ENCODE measurements at regions not wholly inside any gene's neighbourhood (a gene's known extent, or its start where the extent isn't known, plus 50 kb on each side); places are given as distances from the start of the nearest gene placed in this dataset.

- no peak overlapping the region for H3K27ac ChIP-seq
- ATAC-seq (no peak), DNase-seq (no peak), FAIRE-seq (no peak)
- no peak overlapping the region for H3K4me3 ChIP-seq
- H3K27me3 ChIP-seq, result no peaks in the 10 kb centered on the region
- peaks cover 0 to 12% (median 10%) of the 10 kb centered on the region in 3 donors for H3K4me1 ChIP-seq
- WGBS, 2 donors, result 83 to 90% methylated on average over 5 of the region's 5 CpGs
- H3K9me3 ChIP-seq, result no peaks in the 10 kb centered on the region
- intact Hi-C loops (cut with DNase I), result no loop called here
- no peak for TF ChIP-seq CTCF (IDR thresholded peaks at IDR 0.05)
- H3K36me3 ChIP-seq, result no peaks in the 10 kb centered on the region
Measured at GRCh38 chr7:36792421-36792820, 68.1 kb upstream of the AOAH start.

GRCh38 chr7:36790311-36790787 is 66.1 kb upstream of the AOAH start:
- Histone ChIP-seq H3K27ac (no peak overlapping the region), H3K4me1 (peaks cover 0 to 4% (median 2%) of the 10 kb centered on the region in 3 donors), H3K36me3 (no peaks in the 10 kb centered on the region), H3K27me3 (no peaks in the 10 kb centered on the region), H3K9me3 (no peaks in the 10 kb centered on the region), H3K4me3 (no peak overlapping the region)
- no peak for TF ChIP-seq CTCF (IDR thresholded peaks at IDR 0.05)
- ATAC-seq, result peak in 1 of 4 donors; percentile 18
- WGBS, 2 donors, result 61 to 68% methylated on average over 10 of the region's 10 CpGs
- no peak for DNase-seq
- FAIRE-seq, result no peak
- intact Hi-C loops (cut with DNase I), result no loop called here

- intact Hi-C loops (cut with DNase I), result no loop called here
- Histone ChIP-seq H3K36me3 (no peaks in the 10 kb centered on the region), H3K4me3 (no peak overlapping the region), H3K27ac (no peak overlapping the region), H3K27me3 (no peaks in the 10 kb centered on the region), H3K9me3 (no peaks in the 10 kb centered on the region), H3K4me1 (no peaks in the 10 kb centered on the region)
- no peak for TF ChIP-seq CTCF (IDR thresholded peaks at IDR 0.05)
- DNase-seq (no peak), ATAC-seq (no peak), FAIRE-seq (no peak)
- WGBS, 2 donors, result 89 to 93% methylated on average over 8 of the region's 8 CpGs
Measured at GRCh38 chr7:36788825-36789470, 64.7 kb upstream of the AOAH start.

- H3K4me1 ChIP-seq, result no peaks in the 10 kb centered on the region
- ATAC-seq (no peak), FAIRE-seq (no peak), DNase-seq (no peak)
- H3K36me3 ChIP-seq, result no peaks in the 10 kb centered on the region
- intact Hi-C loops (cut with DNase I), result no loop called here
- H3K4me3 ChIP-seq, result no peak overlapping the region
- no peak for TF ChIP-seq CTCF (IDR thresholded peaks at IDR 0.05)
- no peaks in the 10 kb centered on the region for H3K27me3 ChIP-seq
- H3K27ac ChIP-seq, result no peak overlapping the region
- 88 to 96% methylated on average over 1 of the region's 1 CpG for WGBS, 2 donors
- no peaks in the 10 kb centered on the region for H3K9me3 ChIP-seq
Measured at GRCh38 chr7:36787933-36788378, 63.7 kb upstream of the AOAH start.

Measured in pancreas (tissue), 10 donors.